ENCODE measurements at regions not wholly inside any gene's neighbourhood (a gene's known extent, or its start where the extent isn't known, plus 50 kb on each side); places are given as distances from the start of the nearest gene placed in this dataset.

GRCh38 chr12:108446766-108447165, 68.3 kb upstream of the FICD start (continued):
- no peak for TF ChIP-seq REST (IDR thresholded peaks at IDR 0.05; ENCODE audit: borderline replicate concordance)
- TF ChIP-seq REST (CRISPR knock-in tag; IDR thresholded peaks at IDR 0.05; ENCODE audit: low read depth): no peak
- TF ChIP-seq U2AF2 (optimal IDR thresholded peaks at IDR 0.05; ENCODE audit: low read depth, low read length): no peak
- no peak for TF ChIP-seq RUNX1 (IDR thresholded peaks at IDR 0.05; ENCODE audit: low read depth)
- TF ChIP-seq FOXK2 (conservative IDR thresholded peaks at IDR 0.05 in 1 of 2, IDR thresholded peaks at IDR 0.05 in 1 of 2; ENCODE audit: low read depth in 2 of 2): no peak
- TF ChIP-seq ZBTB1 (CRISPR knock-in tag; IDR thresholded peaks at IDR 0.05; ENCODE audit: borderline replicate concordance, low read depth): no peak
- no peak for TF ChIP-seq MBD1 (CRISPR knock-in tag; IDR thresholded peaks at IDR 0.05)
- no peak for TF ChIP-seq JUN (IDR thresholded peaks at IDR 0.05; ENCODE audit: borderline replicate concordance, low read depth, low read length)
- TF ChIP-seq JUN (CRISPR knock-in tag; IDR thresholded peaks at IDR 0.05; ENCODE audit: borderline replicate concordance): no peak

Data from K562 (cell line).